Osteocyte (in vitro differentiated cells): ENCODE measurements at regions not wholly inside any gene's neighbourhood (a gene's known extent, or its start where the extent isn't known, plus 50 kb on each side); places are given as distances from the start of the nearest gene placed in this dataset.

Source experiments
- DNase-seq: peaks from one replicate; pipeline ENCODE4 v3.0.0; 2021; ENCODE audit warnings: mixed read lengths; ENCODE audit not compliant: unreplicated experiment; ENCODE audit errors: extremely low spot score
- H3K27ac Mint-ChIP-seq: one replicate; pipeline ENCODE4 v1.8.0; 2021; ENCODE audit warnings: mild to moderate bottlenecking, mixed read lengths; ENCODE audit not compliant: unreplicated experiment
- H3K27me3 Mint-ChIP-seq: one replicate; pipeline ENCODE4 v1.8.0; 2021; ENCODE audit warnings: mixed read lengths; ENCODE audit not compliant: unreplicated experiment
- H3K36me3 Mint-ChIP-seq: one replicate; pipeline ENCODE4 v1.8.0; 2021; ENCODE audit warnings: mixed read lengths; ENCODE audit not compliant: unreplicated experiment
- H3K4me1 Mint-ChIP-seq: one replicate; pipeline ENCODE4 v1.8.0; 2021; ENCODE audit warnings: mixed read lengths; ENCODE audit not compliant: unreplicated experiment
- H3K4me3 Mint-ChIP-seq: one replicate; pipeline ENCODE4 v1.8.0; 2021; ENCODE audit warnings: mild to moderate bottlenecking, moderate library complexity, mixed read lengths; ENCODE audit not compliant: unreplicated experiment
- H3K9me3 Mint-ChIP-seq: one replicate; pipeline ENCODE4 v1.8.0; 2021; ENCODE audit warnings: mixed read lengths; ENCODE audit not compliant: unreplicated experiment
- CTCF ChIP-seq: fragments of 200-600 bp; sonication (generic); IDR thresholded peaks from 2 replicates; pipeline ENCODE4 v1.5.0; 2021; ENCODE audit warnings: antibody characterized with exemption, mild to moderate bottlenecking, moderate library complexity

GRCh38 chr12:66049538-66050282 lies 80.8 kb downstream of the LLPH start:
- Mint-ChIP-seq H3K36me3 (no peaks in the 10 kb centered on the region), H3K4me3 (no peak overlapping the region), H3K27ac (no peak overlapping the region), H3K9me3 (no peaks in the 10 kb centered on the region), H3K27me3 (no peaks in the 10 kb centered on the region), H3K4me1 (peaks cover 20% of the 10 kb centered on the region)
- DNase-seq = no peak
- no peak for TF ChIP-seq CTCF

- no peaks in the 10 kb centered on the region for H3K36me3 Mint-ChIP-seq
- H3K4me3 Mint-ChIP-seq = no peak overlapping the region
- no peaks in the 10 kb centered on the region for H3K9me3 Mint-ChIP-seq
- TF ChIP-seq CTCF = no peak
- H3K4me1 Mint-ChIP-seq = peaks cover 21% of the 10 kb centered on the region
- no peak overlapping the region for H3K27ac Mint-ChIP-seq
- DNase-seq = no peak
- H3K27me3 Mint-ChIP-seq = no peaks in the 10 kb centered on the region
Observed at GRCh38 chr12:66048835-66049537, 81.6 kb downstream of the LLPH start.

- TF ChIP-seq CTCF = no peak
- Mint-ChIP-seq H3K27ac (peak overlapping the region; percentile 27), H3K4me1 (peaks cover 21% of the 10 kb centered on the region), H3K9me3 (no peaks in the 10 kb centered on the region), H3K27me3 (no peaks in the 10 kb centered on the region), H3K4me3 (no peak overlapping the region), H3K36me3 (no peaks in the 10 kb centered on the region)
- no peak for DNase-seq
Observed at GRCh38 chr12:66048218-66048834, 82.2 kb downstream of the LLPH start.

DNA sequence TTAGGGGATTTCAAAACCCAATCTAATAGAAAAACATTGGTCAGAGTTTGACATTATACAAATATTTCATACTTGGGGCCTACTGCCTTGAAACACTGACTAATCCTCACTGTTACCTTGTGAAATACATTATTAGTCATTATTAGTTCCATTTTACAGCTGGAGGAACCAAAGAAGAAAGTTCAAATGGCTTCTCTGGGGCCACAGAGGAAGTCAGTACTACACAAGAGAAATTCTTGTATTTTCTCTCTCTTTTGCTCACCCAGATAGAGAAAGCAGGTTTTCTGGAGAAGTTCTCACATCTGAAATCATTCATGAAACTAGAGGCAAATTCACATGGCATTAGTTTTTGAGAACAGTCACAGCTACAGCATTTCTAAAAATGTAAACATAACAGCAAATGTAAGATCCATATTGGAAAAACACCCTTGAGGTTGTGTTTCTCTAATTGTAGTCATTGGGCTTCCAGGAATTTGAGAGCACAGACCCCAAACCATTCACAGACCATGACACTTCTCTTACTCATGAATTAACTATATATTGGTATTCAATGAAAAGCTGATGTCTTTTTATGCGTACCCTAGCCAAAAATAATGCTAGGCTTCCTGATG lies 83.0 kb downstream of the LLPH start:
- no peaks in the 10 kb centered on the region for H3K9me3 Mint-ChIP-seq
- DNase-seq = no peak
- peak overlapping the region; percentile 60 for H3K27ac Mint-ChIP-seq
- no peaks in the 10 kb centered on the region for H3K27me3 Mint-ChIP-seq
- H3K36me3 Mint-ChIP-seq = no peaks in the 10 kb centered on the region
- no peak for TF ChIP-seq CTCF
- no peak overlapping the region for H3K4me3 Mint-ChIP-seq
- H3K4me1 Mint-ChIP-seq = peaks cover 21% of the 10 kb centered on the region

DNA sequence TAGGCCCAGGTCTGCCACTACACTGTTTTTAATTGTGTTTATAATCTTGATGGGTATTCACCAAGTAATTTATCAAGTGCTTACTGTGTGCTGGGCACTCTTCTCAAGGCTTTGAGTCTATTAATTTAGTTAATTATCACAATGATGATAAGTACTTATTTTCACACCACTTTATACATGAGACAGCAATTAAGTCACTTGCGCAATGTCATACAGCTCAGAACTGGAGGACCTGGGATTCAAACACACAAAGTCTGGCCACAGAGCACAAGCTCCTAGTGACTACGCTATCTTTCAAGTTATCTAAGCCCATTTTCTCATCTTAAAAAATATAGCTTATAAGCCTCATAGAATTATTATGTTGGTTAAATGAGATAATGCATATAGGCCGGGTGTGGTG lies 85.0 kb downstream of the LLPH start:
- no peak for DNase-seq
- H3K9me3 Mint-ChIP-seq = no peaks in the 10 kb centered on the region
- no peaks in the 10 kb centered on the region for H3K27me3 Mint-ChIP-seq
- H3K4me1 Mint-ChIP-seq = peaks cover 21% of the 10 kb centered on the region
- H3K36me3 Mint-ChIP-seq = no peaks in the 10 kb centered on the region
- no peak overlapping the region for H3K4me3 Mint-ChIP-seq
- TF ChIP-seq CTCF = no peak
- H3K27ac Mint-ChIP-seq = no peak overlapping the region
